Islet of Langerhans (tissue), 1 donor: ENCODE measurements at regions not wholly inside any gene's neighbourhood (a gene's known extent, or its start where the extent isn't known, plus 50 kb on each side); places are given as distances from the start of the nearest gene placed in this dataset.

Experiments used
- FAIRE-seq: peaks from one replicate; lab custom pipeline; 2011; peaks lifted over from hg19 to GRCh38; lab: Jason Lieb, UNC

DNA sequence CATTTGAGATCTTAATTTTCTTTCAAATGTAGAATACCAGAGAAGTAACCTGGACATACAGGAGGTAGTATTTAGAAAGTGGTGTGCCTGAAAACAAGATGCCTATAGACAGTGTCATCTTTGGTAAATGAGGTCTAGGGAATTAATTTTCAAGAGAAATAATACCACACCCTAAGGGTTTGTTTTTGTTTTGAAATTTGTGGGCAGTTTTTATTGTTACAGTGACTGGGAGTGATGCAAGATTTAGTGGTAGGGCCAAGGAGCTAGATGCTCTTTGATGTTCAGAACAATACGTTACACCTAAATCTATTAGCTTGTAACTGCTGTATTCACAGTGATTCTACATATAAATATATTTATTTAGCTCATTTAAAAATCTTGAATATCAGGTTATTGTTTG is 856.5 kb upstream of the MAP3K7 start:
- no peak for FAIRE-seq

DNA sequence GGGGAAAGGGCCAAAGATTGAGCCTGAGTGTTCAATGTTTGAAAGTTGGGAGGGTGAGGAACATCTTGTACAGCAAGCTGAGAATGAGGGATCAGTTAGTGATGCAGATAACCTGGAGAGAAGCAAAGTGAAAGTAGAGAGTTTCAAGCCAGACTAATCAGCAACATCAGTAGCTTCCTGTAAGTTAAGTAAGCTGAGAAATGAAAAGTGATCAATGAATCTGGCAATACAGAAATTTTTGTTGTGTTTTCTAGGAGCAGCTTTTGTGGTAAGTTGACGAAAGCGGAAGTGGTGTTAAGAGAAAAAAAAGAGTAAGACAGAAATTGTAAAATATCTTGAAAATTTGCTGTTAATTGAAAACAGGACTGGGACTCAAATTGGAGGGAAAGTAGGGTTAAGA is 855.5 kb upstream of the MAP3K7 start:
- FAIRE-seq = no peak

- no peak for FAIRE-seq
Observed at GRCh38 chr6:91438570-91438969, 851.7 kb upstream of the MAP3K7 start.

- no peak for FAIRE-seq
Observed at GRCh38 chr6:91437315-91437729, 850.5 kb upstream of the MAP3K7 start.

GRCh38 chr6:91436448-91436847 is 849.6 kb upstream of the MAP3K7 start:
- FAIRE-seq = no peak

- FAIRE-seq = no peak
Observed at GRCh38 chr6:91435630-91436029, 848.8 kb upstream of the MAP3K7 start.

GRCh38 chr6:91434576-91434975 is 847.7 kb upstream of the MAP3K7 start:
- no peak for FAIRE-seq

DNA sequence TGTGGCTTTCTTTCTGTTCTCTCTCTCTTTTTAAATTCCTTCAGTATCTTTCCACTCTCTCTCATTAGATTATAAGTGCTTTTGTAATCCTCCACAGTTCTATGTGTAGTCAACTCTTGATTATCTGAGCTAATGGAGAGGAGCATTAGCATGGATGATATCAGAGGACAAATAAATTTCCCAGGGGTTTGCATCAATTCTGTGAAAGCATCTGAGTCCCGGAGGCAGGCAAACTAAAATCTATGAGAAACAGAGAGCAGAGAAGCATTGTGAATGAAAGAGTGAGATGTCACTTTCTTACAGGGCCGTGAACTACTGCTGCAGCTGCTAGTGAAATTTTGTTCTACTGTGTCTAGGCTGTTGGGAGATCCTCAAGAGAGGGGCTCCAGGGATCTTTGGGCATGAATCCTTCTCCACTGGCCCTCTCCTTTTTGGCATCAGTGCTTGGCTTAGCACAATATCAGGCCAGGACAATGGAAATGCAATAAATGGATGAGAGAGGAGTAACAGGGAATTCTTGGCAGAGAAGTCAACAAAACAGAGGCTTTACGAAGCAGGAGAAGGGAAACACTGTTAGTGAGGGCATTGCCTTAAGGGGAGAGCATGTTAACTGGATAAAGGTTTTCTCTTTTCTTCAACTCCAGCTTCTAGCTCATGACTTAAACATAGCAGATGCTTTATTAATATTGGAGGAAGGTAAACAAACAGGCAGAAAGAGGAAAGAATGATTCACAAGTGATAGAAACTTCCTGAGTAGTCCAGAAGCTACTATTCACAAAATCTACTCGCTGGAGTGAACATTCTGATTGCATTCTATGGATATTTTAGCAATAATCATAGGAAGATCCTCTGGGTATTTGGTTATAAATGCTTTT is 847.0 kb upstream of the MAP3K7 start:
- FAIRE-seq = no peak

DNA sequence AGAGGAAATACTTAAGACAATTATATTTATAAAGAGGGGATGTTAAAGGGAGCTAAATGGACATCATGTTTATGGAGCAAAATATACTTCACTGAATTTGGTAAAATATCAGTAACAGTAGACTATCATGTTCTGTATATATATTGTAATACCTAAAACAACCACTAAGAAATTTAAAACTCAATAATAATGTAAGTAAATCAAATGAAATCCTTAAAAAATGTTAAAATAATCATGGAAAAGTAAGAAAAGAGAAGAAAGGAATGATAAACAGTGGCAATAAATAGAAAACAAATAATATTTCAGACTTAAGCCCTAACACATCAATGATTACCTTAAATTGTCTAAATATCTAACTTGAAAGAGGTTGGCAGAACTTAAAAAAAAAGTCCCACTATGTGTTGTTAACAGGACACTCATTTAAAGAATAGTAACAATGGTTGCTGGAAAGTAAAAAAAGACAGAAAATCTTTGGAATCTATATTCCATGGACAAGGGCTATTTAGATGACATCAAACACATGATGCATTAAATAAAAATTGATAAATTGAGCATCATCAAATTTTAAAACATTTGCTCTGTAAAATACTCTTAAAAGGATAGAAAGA is 842.2 kb upstream of the MAP3K7 start:
- FAIRE-seq = no peak

- no peak for FAIRE-seq
Observed at GRCh38 chr6:91428296-91428695, 841.4 kb upstream of the MAP3K7 start.

GRCh38 chr6:91420243-91420642 is 833.4 kb upstream of the MAP3K7 start:
- FAIRE-seq = no peak

DNA sequence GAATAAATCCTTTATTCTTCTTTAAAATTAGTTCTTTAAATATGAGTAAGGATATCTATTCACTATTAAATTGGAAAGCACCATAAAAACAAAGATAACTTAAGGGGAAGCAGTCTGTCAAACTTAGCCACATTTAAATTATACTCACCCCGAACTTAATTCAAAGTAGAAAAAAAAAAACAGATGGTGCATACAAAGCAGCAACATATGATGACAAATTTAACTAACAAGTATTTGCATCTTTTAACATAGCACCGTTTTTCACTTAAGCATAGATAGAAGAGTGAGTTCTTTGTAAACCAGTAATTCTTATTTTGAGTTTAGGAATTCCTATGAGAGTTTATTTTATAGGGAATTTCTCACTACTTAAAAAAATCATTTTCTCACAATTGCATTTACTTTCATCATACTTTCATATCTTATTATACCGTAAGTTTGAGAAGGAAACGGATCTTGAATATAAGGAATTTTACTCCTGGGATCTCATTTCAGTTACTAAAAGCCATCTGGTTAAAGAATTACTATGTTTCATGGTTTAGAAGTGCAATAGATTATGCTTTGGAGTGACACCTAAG is 828.2 kb upstream of the MAP3K7 start:
- FAIRE-seq = no peak

DNA sequence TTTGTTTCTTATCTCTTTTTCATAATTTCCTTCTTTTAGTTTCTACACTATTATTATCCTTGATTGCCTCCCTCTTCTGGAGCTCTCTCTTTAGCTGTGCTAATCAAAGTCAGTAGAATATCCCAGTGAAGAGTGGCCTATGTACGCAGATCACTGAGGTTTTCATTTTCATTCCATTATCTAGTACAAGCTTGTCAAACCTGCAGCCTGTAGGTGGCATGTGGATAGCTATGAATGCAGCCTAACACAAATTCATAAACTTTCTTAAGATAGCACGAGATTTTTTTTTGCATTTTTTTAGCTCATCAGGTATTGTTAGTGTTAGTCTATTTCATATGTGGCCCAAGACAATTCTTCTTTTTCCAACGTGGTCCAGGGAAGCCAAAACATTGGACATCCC is 825.7 kb upstream of the MAP3K7 start:
- FAIRE-seq = no peak

- no peak for FAIRE-seq
Observed at GRCh38 chr6:91407706-91408105, 820.8 kb upstream of the MAP3K7 start.

DNA sequence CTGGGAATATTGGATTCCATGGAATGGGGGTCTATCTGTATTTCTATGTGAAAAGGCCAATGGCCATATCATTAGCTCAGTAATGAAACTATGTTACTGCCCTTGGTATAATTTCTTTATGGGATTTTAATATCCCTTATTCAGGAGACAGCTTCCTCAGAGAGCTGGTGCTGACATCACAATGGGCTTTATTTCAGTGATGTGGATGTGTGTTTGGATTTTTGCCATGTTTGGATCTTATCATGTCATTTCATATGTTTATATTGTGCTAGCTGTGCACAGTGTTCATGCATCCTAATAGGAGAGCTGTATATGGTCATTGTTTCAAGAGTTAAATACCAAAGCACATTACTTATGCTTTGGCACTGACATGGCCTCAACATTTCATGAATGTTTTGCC is 806.1 kb upstream of the MAP3K7 start:
- no peak for FAIRE-seq

GRCh38 chr6:91387290-91388059 is 800.6 kb upstream of the MAP3K7 start:
- no peak for FAIRE-seq

DNA sequence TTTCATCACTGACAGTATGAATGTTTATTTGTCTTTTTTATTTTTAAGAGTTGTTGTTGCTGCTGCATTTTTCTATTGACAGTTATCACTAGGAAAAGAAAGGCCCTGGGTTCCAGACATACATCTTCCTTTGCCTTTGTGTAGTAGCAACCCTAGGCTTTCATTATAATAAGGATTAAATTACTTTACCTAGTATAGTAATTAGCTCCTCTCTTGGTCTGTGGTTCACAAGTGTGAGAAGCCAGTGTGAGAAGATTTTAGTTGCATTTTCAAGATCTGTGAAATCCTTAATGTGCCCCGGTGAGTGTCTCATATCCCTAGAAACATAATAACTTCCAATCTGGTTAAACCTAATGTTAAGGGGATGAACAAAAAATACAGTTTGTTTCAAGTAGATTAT is 799.3 kb upstream of the MAP3K7 start:
- no peak for FAIRE-seq

GRCh38 chr6:91383207-91383606 is 796.3 kb upstream of the MAP3K7 start:
- FAIRE-seq = no peak

DNA sequence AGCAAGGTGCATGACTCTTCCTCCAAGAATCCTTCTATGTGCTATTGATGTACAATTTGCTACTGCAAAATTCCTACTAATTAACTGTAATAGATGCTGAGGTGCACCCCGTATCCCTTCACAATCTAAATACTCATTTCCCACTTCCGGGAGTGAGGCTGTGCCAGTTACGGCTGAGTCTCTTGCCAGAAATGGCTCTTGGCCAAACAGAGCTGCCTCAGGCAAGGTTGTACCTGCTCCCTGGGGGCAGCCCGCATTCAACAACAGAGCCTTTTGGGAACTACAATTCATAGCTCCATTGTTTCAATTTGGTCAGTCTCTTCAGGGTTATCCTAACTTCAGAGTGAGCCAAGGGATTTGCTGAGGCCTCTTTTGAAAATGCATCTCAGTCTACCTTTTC is 789.8 kb upstream of the MAP3K7 start:
- no peak for FAIRE-seq

- FAIRE-seq = no peak
Observed at GRCh38 chr6:91366781-91367180, 779.9 kb upstream of the MAP3K7 start.

DNA sequence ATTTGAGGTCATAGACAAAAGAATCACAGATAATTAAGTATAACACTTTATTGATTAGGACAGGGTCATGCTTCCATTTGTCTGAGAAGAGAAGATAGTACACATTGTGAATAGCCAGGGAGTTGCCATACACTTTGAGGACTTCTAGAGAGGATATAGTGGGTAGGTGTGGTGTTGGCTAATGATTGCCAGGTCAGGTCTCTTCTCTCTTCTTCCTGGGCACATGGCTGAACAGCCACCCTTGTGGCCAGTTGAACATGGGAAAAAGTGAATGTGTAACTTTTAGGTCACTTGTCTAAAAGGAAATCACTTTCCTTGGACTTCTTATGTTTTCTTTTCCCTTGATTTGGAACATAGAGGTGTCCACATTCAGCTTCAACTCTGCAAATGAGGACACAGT is 772.1 kb upstream of the MAP3K7 start:
- no peak for FAIRE-seq

DNA sequence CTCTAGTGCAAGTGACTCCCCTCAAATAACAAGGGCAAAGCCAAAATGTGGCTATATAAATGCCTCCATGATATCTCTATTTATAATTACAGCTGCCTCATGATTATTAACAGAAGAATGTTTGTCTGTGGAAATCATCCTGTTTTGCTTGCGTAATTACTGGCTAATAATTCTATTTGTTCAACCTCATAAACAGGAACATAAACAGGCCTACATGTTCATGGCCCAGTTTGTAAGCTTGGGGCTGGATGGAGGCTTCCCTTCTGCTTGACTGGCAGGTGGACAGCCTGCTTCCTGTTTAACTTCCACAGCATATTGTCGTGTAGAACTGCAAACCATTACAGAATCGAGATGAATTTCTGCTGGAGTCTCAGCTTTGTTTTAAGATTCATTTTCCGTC is 766.0 kb upstream of the MAP3K7 start:
- no peak for FAIRE-seq

GRCh38 chr6:91352321-91352720 is 765.4 kb upstream of the MAP3K7 start:
- FAIRE-seq = no peak
